GM18502 (cell line): ENCODE measurements at regions not wholly inside any gene's neighbourhood (a gene's known extent, or its start where the extent isn't known, plus 50 kb on each side); places are given as distances from the start of the nearest gene placed in this dataset.

Experiments used
- ATAC-seq: cut with Tn5 transposase; IDR thresholded peaks from one replicate; pipeline ENCODE4 v1.9.1; 2021; ENCODE audit warnings: mild to moderate bottlenecking; ENCODE audit not compliant: unreplicated experiment, poor library complexity

- ATAC-seq: no peak
Measured at GRCh38 chr3:64358853-64359252, 133.6 kb upstream of the PRICKLE2 start.

DNA sequence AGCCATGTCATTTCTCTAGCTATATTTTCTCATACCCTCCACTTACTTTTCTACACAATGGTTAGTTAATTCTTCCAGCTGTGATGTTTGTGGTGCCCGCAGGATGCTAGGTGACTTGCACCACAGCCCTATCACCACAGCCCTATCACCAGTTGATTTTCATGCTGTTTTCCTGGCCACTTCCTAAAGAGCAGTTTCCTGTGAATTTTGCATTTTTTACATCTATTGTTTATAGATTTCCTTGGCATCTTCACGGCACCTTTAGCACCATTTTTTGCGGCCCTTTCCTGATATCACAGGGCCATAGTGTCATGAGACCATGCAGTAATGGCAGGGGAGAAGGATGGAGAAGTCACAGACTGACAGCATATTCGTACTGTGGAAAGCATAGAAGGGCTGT is 132.9 kb upstream of the PRICKLE2 start:
- ATAC-seq: no peak

DNA sequence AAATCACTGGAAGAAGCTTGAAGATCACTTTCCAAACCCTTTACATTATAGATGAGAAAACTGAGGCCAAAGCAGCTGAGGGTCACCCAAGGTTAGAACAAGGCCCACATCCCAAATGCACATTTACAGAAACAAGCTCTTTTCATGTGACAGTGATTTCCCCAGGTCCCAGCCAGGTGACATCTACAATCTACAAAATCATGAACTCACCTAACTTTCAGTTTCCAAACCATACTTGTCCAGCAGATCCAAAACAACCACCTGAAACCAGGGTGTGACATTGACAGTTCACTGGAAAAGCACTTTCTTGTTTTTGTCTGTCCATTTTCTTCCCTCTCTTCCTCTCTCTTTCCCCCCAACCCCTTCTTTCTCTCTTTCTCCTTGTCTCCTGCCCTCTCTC is 132.2 kb upstream of the PRICKLE2 start:
- no peak for ATAC-seq

DNA sequence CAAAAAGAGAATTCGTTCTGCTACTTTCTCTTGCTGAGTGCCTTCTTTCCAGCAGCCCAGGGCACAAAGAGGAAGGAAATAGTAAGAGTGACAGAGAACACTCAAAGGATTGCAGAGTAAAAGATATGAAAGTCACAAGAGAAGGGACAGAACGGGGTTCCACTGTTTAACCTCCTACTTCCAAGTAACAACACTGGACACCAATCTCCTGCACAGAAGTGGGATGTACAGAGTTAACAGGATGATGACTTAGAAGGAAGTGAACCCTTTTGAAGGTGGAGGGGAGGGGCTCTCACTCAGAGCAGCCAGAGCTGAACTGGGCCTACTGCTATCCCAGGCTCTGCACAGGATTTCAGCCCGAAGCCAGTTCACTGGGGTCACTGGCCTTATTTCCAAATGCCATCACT is 130.1 kb upstream of the PRICKLE2 start:
- no peak for ATAC-seq

- no peak for ATAC-seq
Measured at GRCh38 chr3:64354956-64355355, 129.7 kb upstream of the PRICKLE2 start.

DNA sequence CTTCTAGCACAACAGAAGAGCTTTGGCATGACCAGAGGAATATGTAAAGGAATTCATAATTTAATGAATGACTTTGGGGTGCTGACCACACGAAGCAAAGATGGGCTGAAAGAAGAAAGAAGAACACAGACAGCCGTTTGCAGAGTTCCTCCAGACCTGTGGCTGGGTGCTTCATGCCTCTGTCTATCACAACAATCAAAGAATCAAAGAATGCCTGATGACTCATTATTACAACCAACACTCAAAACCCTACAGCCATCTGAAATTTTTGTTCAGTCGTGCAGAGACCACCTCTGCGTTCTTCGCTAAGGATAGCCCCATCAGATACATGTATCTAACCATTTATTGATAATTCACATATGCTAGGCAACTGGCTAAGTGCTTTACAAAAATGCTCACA is 129.0 kb upstream of the PRICKLE2 start:
- ATAC-seq: no peak

- no peak for ATAC-seq
Measured at GRCh38 chr3:64353226-64353625, 128.0 kb upstream of the PRICKLE2 start.

DNA sequence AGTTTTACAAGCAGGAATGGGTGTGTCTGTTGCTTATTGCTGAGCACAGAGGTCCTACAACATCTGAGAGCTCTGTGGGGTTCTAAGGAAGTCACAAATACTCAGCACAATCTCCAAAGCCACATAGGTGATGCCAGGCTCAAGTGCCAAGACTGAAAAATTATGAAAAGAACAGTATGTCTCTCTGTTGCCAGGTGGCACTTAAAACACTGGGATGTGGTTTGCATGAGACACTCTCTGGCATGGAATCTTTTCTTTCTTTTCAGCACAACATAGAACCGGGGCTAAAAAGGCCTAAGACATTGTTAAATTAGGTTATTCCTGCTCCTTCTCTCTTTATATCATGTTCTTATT is 127.3 kb upstream of the PRICKLE2 start:
- ATAC-seq: no peak

DNA sequence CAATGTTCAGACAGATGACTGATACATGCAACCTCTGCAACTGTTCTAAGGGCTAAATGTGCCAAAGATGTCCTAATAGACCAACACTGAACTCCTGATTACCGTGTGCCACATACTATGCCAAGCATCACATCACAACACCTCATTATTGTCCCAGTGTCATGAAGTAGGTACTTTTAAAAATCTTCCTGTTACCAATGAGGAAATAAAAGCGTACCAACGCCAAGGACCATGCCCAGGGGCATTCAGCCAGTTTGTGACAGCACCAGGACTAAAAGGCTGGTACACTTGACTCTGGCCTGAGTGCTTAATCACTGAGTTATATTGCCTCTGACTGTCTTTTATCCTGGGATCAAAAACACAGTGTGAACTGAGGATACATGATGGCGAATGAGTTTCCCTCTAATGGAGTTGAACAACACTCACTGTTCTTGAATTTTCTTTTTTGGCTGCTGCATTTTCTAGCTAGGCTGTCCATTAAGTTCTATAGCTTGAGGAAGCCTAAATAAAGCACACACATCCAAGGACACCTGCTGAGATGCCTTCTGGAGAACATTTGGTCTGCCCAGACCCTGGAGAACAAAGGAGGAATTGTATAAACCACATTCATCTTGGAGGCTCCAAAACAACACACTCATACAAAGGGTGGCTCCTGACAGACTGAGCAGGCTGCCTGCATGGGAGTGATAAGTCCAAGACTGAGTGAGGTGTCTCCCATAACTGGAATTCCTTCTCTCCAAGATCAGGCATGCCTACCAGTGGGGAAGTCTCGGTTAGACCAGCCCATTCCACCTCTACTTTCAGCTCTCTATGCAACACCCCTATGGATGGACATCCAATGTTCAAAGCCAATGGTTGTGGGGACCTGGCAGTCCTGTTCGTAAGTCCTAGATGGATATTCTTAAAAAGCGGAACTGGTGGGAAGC is 126.7 kb upstream of the PRICKLE2 start:
- no peak for ATAC-seq

DNA sequence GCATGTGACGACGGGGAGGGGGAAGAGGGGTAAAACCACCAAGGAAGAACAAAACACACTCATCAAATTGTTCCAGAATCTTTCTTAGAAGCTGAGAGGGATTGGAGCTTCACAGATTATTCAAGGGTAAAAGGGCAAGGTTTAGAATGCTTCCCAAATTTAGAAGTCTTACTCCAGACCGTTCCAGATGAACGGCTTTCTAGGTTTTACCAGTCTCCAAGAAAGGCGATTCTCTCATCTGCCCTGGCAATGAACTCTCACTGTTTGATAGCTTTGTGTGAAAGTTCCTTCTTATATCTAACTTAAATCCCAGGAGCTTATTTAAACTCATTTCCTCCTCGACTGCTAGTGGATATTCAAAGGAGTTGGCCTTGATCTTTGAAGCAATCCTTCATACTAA is 124.3 kb upstream of the PRICKLE2 start:
- no peak for ATAC-seq

DNA sequence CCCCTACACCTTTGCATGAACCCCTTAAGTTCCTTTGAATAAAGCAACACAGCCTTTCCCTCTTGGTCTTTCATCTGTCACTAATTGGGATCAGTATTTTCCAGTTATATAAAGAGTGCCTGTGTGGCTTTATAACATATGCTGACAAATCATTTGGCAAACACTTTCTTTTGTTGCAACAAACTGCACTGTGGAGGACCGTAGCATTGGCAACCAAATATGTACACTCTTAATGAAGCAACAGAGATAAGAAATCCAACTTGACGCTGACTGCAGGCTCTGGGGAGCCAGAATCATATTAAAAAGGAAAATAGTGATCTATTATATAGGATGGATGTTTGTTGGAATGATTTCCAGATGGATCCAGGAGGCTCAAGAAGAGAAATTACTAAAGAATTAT is 120.1 kb upstream of the PRICKLE2 start:
- ATAC-seq: no peak

GRCh38 chr3:64344721-64345207 is 119.5 kb upstream of the PRICKLE2 start:
- ATAC-seq: no peak

GRCh38 chr3:64343689-64344430 is 118.6 kb upstream of the PRICKLE2 start:
- no peak for ATAC-seq

- no peak for ATAC-seq
Measured at GRCh38 chr3:64342940-64343688, 117.8 kb upstream of the PRICKLE2 start.

DNA sequence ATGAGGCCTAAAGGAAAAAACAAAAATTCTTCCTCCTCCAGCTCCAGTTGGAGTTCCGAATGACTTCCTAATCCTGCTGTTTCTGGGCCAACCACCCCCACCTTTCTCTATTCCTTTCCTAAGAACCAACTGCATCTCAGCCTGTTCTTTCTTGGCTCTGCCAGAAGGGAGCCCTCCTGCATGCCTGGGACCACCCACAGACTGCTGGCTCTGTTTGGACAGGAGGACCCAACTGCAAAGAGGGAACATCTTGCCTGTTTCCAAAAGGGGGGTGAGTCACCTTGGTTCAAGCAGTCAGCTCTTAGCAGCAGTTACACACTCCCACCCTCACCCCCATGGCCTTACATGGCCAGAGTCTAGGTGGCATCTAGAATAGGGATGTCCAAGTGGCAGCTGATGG is 116.0 kb upstream of the PRICKLE2 start:
- ATAC-seq: no peak

- no peak for ATAC-seq
Measured at GRCh38 chr3:64340641-64341101, 115.4 kb upstream of the PRICKLE2 start.

- no peak for ATAC-seq
Measured at GRCh38 chr3:64336488-64336887, 111.2 kb upstream of the PRICKLE2 start.

DNA sequence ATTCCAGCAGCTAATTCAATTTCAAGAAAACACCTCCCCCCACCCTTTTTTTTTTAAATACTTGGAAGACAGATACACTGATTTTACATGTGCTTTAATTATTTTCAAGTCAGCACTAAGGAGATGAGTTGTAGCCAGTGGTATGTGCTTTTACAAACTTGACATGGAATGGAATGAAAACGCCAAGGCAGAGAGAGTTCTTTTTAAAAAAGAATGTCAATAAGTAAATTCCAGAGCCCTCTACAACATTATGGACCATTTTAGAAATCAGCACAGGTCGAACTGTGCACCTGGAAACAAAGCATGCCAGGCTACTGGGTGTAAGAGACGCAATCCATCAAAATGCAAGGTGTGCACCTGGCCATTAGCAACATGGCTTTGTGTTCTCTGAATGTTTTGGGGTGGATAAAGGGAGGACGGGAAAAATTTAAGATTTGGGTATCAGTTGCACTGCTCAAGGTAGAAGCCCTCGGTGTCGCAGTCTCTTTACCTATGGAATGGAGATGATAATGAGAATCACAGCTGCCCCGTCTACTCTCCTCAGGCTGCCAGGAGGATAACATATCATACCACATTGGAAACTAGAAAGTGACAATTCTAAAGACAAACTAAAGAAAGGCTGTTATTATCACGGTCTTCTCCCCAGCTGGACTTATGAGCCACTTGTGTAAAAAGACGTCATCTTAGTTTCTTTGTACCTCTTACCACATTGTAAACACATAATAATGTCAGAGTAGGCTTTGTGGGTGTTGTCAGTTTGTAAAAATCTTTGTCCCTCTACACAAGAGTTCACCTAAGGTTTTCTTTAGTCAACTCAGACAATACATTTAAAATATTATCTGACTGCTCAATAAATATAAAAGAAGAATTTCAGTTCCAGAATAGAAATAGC is 107.4 kb upstream of the PRICKLE2 start:
- no peak for ATAC-seq

- ATAC-seq: no peak
Measured at GRCh38 chr3:64331605-64332004, 106.3 kb upstream of the PRICKLE2 start.

- no peak for ATAC-seq
Measured at GRCh38 chr3:64329037-64329436, 103.8 kb upstream of the PRICKLE2 start.
